Central memory CD4-positive, alpha-beta T cell (primary cell): ENCODE measurements at regions not wholly inside any gene's neighbourhood (a gene's known extent, or its start where the extent isn't known, plus 50 kb on each side); places are given as distances from the start of the nearest gene placed in this dataset.

Source experiments
- DNase-seq: peaks from one replicate; pipeline ENCODE4 v3.0.0; 2022

DNA sequence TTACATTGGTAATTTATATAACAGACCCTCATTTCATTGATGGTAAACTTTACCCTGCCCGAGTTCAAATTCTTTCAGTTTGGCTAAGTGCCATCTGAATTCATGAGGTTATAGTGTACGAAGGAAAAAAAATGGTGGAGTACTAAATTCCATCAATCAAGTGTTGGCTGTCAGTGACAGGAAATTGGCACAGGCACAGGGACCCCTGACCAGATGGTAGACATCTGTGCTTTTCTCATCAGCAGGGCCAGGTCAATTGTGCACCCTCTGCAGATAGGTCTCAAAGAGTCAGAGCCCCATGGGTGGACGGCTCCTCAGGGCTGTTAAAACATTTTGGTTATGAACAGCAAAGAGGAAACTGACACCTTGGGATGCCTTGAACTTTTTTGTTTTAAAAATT lies 439.2 kb downstream of the SETBP1 start:
- DNase-seq = no peak

DNA sequence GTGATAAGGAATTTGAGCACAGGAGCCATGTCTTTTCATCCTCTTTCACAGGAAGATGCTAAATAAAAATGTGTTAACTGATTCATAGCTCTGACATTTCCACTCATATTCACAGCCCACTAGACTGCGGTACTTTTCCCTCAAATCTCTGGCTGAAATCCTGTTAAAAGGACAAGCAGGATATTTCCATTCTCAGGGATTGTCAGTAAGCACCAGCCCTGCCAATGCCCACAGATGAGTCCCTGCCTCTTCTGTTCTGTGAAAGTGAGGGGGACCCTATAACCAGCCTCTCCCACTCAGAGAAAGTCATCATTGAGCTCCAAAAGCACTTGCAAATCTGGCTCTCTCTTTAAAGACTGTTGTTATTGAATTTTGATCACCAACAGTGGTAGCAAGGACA lies 440.5 kb downstream of the SETBP1 start:
- DNase-seq = no peak

- no peak for DNase-seq
These were observed 441.8 kb downstream of the SETBP1 start for GRCh38 chr18:45122506-45122905.

GRCh38 chr18:45127405-45127804 lies 446.7 kb downstream of the SETBP1 start:
- DNase-seq = no peak

DNA sequence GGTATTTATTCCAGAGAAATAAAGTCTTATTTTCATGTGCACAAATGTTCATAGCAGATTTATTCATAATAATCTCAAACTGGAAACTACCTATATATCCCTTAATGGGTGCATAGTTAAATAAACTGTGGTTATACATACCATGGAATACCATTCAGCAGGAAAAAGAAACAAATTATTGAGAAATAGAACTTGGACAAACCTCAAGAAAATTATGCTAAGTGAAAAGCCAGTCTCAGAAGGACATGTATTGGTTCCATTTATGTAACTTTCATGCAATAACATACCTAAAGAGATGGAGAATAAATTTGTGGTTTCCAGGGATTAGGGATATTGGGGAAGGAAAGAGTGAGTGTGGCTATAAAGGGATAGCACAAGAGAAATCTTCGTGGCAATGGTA lies 452.6 kb downstream of the SETBP1 start:
- DNase-seq = no peak

GRCh38 chr18:45136381-45137086 lies 455.8 kb downstream of the SETBP1 start:
- DNase-seq = no peak

DNA sequence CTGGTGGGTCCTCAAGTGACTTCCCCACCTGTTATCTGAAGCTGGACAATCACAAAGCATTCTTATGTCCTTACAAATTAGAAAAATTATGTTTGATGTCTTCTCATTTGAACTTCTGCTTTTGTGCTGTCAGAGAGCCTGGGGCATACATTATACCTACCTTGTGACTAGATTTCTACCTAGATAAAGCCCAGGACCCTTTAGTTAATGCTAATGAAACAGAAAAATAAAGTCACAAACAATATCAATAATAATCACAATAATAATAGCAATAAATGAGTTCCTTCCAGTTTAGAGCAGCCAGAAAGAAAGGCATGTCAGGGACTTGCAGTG lies 456.4 kb downstream of the SETBP1 start:
- DNase-seq = no peak

DNA sequence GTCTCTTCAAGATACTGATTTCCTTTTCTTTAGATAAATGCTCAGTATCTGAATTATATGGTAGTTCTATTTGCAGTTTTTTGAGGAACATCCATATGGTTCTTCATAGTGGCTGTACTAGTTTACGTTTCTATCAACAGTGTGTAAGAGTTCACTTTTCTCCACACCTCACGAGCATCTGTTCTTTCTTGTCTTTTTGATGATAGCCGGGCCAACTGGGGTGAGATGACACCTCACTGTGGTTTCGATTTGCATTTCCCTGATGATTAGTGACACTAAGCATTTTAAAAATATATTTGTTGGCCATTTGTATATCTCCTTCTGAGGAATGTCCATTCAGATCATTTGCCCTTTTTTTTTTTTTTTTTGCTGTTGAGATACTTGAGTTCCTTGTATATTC lies 458.8 kb downstream of the SETBP1 start:
- DNase-seq = no peak

GRCh38 chr18:45142868-45143267 lies 462.2 kb downstream of the SETBP1 start:
- no peak for DNase-seq

GRCh38 chr18:45149712-45150111 lies 465.6 kb upstream of the SLC14A2 start:
- DNase-seq = no peak

- DNase-seq = no peak
These were observed 463.6 kb upstream of the SLC14A2 start for GRCh38 chr18:45151645-45152044.

GRCh38 chr18:45155526-45155925 lies 459.8 kb upstream of the SLC14A2 start:
- DNase-seq = no peak

DNA sequence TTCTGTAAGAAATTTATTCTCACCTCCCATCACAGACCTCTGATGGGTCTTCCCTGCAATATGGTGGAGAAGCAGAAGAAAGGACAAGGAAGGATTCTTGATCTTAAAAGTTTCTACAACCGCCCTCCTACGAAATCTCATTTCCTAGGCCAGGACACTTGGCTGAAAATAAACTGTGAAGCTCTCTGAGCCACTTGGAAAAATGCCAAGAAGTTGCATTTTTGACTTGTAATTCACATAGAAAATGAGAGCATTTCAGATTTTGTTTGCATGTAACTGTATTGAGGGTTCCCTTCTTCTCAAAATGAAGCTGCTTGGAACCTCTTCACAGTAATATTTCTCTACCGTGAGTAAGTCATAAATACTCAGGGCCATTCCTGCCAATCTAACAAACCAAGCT lies 458.3 kb upstream of the SLC14A2 start:
- no peak for DNase-seq

- DNase-seq = no peak
These were observed 457.7 kb upstream of the SLC14A2 start for GRCh38 chr18:45157576-45157975.

DNA sequence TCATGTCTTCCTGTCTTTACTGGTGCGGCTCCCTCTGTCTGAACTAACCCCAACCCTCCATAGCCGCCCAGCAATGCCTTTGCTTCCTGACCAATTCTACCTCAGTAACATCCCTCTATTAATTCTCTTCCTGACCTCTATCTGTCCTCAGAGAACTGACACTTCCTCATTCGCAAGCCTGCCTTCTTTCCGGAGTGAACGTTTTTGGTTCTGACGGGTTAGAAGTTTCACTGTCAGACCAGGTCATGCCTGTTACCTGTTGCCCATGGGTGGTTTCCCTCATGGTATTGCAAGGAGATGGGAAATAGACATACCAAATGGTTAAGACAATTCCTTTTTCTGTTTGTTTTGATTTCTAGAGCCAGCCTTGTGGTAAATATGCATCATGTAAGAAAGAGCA lies 453.4 kb upstream of the SLC14A2 start:
- no peak for DNase-seq

DNA sequence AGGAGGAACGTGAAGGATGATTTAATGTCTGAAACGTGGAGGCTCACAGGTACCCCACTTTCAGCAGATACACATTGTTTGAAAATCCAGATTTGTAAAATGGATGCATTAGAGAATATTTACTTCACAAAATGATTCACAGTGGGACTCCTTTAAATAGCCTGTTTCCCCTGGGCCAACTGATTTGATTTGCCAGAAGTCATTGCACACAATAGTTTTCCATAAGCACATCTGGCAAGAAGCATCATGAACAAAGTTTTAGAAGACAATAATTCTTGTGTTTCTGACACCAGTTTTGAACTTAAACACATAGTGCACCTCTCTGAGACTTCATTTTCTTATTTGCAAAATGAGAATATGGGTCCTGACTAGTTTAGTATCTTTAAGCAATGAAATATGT lies 451.4 kb upstream of the SLC14A2 start:
- DNase-seq = no peak

- DNase-seq = no peak
These were observed 450.7 kb upstream of the SLC14A2 start for GRCh38 chr18:45164551-45164950.

- no peak for DNase-seq
These were observed 450.0 kb upstream of the SLC14A2 start for GRCh38 chr18:45165176-45165713.

- DNase-seq = no peak
These were observed 449.4 kb upstream of the SLC14A2 start for GRCh38 chr18:45165871-45166270.

GRCh38 chr18:45166341-45166835 lies 448.9 kb upstream of the SLC14A2 start:
- DNase-seq = no peak

DNA sequence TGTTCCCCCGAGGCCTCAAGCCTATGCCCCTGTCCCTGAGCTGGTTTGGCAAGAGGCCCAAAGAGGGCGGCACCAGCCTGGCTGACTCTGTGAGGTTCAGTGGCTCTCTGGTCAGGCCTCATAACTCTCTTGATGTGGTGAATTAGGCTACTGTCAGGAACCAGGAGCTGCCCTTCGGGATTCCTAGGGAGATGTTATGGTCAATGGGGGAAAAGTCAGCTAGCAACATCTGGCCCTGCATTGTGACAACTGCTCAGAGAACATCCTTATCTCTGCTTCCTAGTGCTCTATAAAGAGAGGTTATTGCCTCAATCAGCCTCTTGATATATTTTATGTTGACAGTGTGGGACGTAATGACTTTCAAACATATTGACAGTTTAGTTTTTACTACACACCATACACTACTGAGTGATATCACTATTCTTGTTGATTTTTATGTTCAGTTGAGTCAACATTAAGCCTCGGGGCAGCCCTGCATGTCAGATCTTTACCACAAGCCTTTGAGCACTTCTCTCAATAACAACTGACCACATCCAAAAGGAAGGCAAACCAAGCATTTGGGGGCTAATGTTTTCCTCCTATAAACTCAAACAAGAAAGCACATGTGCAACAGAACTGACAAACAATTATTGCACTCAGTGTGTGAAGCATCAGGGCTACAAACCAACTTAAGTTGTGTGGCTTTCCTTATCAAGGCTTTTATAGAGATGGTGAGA lies 448.3 kb upstream of the SLC14A2 start:
- no peak for DNase-seq

- no peak for DNase-seq
These were observed 447.5 kb upstream of the SLC14A2 start for GRCh38 chr18:45167631-45168280.

GRCh38 chr18:45168866-45169600 lies 446.2 kb upstream of the SLC14A2 start:
- no peak for DNase-seq
